ENCODE measurements at regions not wholly inside any gene's neighbourhood (a gene's known extent, or its start where the extent isn't known, plus 50 kb on each side); places are given as distances from the start of the nearest gene placed in this dataset.
A peak's percentile ranks its signal among the peaks of the same experiment; 100 is the strongest.

- no peak for DNase-seq
Observed at GRCh38 chr11:32161293-32161692, 70.4 kb downstream of the RCN1 start.

GRCh38 chr11:32162351-32162750 is 71.5 kb downstream of the RCN1 start:
- DNase-seq, result no peak

GRCh38 chr11:32162906-32163305 is 72.0 kb downstream of the RCN1 start:
- DNase-seq, result no peak

- no peak for DNase-seq
Observed at GRCh38 chr11:32163557-32163956, 72.7 kb downstream of the RCN1 start.

GRCh38 chr11:32164836-32165235 is 74.0 kb downstream of the RCN1 start:
- no peak for DNase-seq

GRCh38 chr11:32168924-32169323 is 78.0 kb downstream of the RCN1 start:
- no peak for DNase-seq

- DNase-seq, result no peak
Observed at GRCh38 chr11:32171445-32171844, 80.6 kb downstream of the RCN1 start.

GRCh38 chr11:32172041-32172847 is 81.4 kb downstream of the RCN1 start:
- DNase-seq, result no peak

GRCh38 chr11:32172848-32173834 is 82.3 kb downstream of the RCN1 start:
- DNase-seq, result peak; percentile 3

GRCh38 chr11:32173977-32174376 is 83.1 kb downstream of the RCN1 start:
- no peak for DNase-seq

GRCh38 chr11:32176223-32176934 is 85.5 kb downstream of the RCN1 start:
- DNase-seq, result peak; percentile 70

- DNase-seq, result no peak
Observed at GRCh38 chr11:32178692-32179091, 87.8 kb downstream of the RCN1 start.

GRCh38 chr11:32183512-32183911 is 92.6 kb downstream of the RCN1 start:
- no peak for DNase-seq

- DNase-seq, result no peak
Observed at GRCh38 chr11:32184041-32184722, 93.3 kb downstream of the RCN1 start.

GRCh38 chr11:32184723-32185376 is 94.0 kb downstream of the RCN1 start:
- no peak for DNase-seq

- DNase-seq, result no peak
Observed at GRCh38 chr11:32186118-32186517, 95.2 kb downstream of the RCN1 start.

- DNase-seq, result no peak
Observed at GRCh38 chr11:32187111-32187510, 96.2 kb downstream of the RCN1 start.

- no peak for DNase-seq
Observed at GRCh38 chr11:32188785-32189184, 97.9 kb downstream of the RCN1 start.

GRCh38 chr11:32196137-32196536 is 105.3 kb downstream of the RCN1 start:
- DNase-seq, result no peak

- DNase-seq, result no peak
Observed at GRCh38 chr11:32198053-32198452, 107.2 kb downstream of the RCN1 start.

- DNase-seq, result no peak
Observed at GRCh38 chr11:32200136-32200847, 109.4 kb downstream of the RCN1 start.
